SK-N-MC (cell line): ENCODE measurements at regions not wholly inside any gene's neighbourhood (a gene's known extent, or its start where the extent isn't known, plus 50 kb on each side); places are given as distances from the start of the nearest gene placed in this dataset.

Experiments used
- EZH2 ChIP-seq: fragments of 200-600 bp; sonication (generic); IDR thresholded peaks from one replicate; pipeline ENCODE4 v1.6.1; 2017; ENCODE audit warnings: antibody characterized with exemption
- FOXP2 ChIP-seq: optimal IDR thresholded peaks from 2 replicates; pipeline ENCODE3; 2011; ENCODE audit warnings: mild to moderate bottlenecking, moderate library complexity; ENCODE audit not compliant: insufficient read depth; ENCODE audit errors: extremely low read length, control extremely low read depth
- POLR2AphosphoS5 ChIP-seq: IDR thresholded peaks from 2 replicates; pipeline ENCODE4 v1.6.1; 2012; ENCODE audit warnings: mild to moderate bottlenecking, low read depth, low read length, borderline replicate concordance

DNA sequence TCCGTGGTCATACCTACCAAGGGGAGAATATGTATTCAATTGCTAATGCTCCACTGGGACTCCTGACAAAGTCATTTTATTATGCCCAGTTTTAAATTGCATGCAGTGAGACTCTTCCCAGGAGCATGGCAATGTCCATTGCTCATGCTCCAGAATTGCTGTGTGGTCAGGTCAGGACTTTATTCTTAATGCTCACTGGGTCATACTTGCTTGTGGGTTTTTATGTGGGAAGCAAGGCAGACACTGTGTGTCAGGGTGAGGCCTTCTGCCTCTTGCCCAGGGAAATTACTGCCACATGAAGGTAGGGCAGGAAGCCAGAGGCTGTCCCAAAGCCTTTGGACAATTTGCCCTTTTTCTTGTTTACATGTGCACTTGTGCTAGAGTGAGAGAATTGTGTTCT, 164.6 kb upstream of the MEF2C start:
- TF ChIP-seq EZH2, result no peak
- no peak for TF ChIP-seq POLR2AphosphoS5
- no peak for TF ChIP-seq FOXP2
